HG03064 (cell line): ENCODE measurements at regions not wholly inside any gene's neighbourhood (a gene's known extent, or its start where the extent isn't known, plus 50 kb on each side); places are given as distances from the start of the nearest gene placed in this dataset.
"Not testable (repeated sequence)": the region's sequence is repeated elsewhere in the genome, so short reads cannot be mapped to it uniquely, and the experiment has no call there.

Source experiments
- ATAC-seq: cut with Tn5 transposase; IDR thresholded peaks from one replicate; pipeline ENCODE4 v1.9.1; 2021; ENCODE audit warnings: low read depth; ENCODE audit not compliant: unreplicated experiment

DNA sequence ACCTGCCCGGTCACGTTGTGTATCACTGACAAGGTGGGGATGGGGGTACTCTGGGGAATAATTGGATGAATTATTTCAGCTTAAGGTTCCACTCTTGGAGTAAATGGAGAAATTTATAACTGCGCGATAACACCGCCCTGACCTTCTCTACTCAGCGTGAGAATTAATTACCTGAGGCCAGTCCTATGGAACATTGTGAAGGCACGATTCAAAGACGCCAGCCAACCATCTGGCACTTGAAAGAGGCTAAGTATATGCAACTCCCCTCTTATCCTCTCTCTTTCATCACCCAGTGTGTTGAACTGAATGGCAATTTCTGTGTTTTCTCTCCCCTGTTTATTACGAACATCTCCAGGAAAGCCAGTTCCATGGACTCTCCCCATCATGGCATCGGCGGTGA is 235.5 kb upstream of the TUT7 start:
- ATAC-seq: no peak

DNA sequence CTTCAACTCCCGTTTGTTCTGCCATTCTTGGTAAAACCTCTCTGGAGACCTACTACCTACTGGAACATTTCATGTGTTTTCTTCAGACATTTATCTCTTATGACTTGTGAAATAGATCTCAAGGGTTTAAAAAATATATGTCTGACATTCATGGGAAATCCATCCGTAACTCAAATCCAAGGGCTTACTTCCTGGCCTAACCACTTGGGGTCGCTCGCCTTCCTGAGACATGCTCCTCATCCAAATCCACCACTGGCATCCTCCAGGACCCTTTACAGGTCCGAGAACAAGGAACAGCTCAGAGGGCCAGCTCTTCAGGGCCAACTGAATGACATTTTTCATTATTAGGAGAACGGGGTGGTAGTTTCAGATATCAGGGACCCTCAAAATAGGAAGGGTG is 235.1 kb upstream of the TUT7 start:
- ATAC-seq: no peak

DNA sequence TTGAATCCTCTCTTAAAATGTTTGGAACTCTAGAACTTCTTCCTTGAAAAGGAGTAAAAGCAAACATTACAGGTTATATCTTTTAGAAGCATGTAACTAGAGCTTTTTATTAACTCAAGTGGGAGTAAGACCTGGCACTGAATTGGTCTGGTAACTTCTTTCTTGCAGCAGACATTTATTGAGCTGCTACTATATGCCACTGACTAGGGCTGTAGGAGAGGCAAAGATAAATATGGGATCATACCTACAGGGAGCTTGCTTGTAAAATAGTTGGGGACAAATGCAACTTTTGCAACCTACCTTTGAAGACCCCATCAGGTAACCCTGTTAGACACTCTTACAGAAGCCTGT is 231.9 kb upstream of the TUT7 start:
- no peak for ATAC-seq

DNA sequence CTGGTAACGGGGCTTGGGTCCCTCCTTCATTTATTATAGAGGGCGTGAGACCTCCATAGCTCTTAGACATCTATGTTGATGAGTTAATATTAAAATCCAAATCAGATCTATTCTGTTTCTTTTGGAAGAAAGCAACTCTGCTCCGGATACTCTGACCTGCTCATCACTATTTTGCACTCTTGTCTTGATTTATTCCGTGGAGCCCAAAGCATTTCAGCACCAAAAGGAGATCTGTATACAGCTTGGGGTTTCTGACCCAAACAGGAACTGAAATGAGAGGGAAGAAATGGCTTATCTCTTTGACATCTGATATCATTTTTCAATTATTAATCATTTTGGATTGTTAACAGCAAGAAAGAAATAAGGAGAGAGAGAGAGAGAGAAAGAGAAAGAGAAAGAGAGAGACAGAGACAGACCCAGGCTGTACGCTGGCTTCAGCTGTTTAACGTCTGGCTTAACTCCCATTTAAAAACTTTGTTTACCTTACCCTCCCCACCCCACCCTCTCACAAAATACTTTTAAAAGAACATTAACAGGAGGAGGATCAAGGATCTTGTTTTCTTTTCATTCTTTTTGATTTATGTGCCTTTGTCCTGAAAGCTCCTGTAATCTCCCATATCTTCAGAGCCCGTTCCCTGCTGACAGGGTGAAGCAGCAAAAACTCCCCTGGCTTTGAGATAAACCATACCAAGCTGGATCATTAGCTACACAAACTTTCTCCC is 231.4 kb upstream of the TUT7 start:
- no peak for ATAC-seq

DNA sequence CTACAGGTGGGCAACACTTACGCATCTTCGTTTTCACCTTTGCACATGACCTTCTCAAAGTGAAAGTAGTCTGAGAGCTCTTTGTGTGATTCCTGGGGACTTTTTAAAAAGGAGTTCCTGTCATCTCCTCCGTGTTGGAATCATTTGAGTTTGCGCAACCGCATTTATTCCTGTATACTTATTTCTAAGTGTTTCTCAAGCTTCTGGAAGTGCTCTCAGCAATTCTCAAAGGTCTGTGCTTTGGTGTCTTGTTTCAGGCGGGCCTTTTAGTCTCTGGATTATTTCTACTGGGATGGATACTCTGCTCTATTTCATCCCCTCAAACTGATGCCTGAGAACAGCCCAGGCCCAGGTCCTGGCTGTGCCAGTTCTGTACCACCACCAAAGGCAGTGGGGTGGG is 226.5 kb upstream of the TUT7 start:
- no peak for ATAC-seq

DNA sequence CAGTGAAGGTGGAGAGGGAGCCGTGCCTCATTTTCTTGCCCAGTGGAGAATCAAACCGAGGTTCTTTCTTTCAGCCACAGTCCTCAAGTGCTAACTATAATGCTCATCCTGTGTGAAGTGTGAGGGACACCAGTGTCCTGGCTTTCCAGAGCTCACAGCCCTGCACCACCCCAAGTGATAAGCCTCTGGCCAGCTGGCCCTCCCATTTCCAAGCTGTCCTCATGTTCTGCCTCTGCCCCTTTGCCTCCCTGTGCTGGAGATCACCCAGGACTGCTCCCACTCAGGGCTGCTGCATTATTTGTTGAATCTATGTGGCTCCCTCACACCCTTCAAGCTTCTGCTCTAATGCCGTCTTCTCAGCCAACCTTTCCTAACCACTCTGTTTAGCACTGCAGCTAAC is 224.5 kb upstream of the TUT7 start:
- ATAC-seq: no peak

DNA sequence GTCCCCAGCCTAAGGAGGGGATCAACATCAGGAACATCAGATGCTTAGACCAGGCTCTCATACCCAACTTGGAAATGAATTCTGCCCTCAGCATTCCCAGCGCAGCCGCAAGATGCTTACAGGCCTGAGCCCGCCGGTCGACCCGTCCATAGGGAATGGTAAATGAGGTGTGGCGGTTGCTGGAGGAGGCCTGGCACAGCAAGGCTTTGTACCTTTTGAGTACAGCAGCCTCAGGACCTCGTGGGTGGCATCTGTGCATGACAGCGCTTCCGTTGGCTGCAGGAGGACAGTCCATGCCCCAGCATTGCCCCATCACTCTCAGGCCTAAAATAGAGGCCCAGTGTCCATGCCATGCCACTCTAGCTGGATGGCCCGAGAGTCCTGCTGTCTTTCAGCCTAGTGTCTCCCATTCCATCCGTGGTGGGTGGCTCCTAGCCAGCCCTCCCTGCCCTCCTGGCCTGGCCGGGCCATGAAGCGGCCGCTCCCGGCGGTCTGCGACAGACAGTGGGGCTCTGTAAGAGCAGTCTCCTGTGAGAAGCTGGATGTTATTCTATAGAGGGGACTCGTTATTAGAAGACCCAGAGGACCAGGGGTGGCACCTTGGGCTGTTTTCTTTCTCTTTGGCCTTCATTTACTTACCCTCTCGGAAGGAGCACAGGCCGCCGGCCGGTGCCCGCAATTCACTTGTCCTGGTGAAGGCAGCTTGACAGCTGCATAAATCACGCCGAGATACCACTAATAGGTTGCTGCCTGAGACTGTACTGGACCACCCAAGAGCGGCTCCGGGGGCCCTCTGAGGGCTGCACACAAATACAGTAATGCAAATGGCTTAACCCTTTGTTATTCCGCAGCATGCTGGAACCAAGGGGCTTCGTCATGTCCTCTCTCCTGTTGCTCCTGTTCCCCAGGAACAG is 223.5 kb upstream of the TUT7 start:
- ATAC-seq: no peak

DNA sequence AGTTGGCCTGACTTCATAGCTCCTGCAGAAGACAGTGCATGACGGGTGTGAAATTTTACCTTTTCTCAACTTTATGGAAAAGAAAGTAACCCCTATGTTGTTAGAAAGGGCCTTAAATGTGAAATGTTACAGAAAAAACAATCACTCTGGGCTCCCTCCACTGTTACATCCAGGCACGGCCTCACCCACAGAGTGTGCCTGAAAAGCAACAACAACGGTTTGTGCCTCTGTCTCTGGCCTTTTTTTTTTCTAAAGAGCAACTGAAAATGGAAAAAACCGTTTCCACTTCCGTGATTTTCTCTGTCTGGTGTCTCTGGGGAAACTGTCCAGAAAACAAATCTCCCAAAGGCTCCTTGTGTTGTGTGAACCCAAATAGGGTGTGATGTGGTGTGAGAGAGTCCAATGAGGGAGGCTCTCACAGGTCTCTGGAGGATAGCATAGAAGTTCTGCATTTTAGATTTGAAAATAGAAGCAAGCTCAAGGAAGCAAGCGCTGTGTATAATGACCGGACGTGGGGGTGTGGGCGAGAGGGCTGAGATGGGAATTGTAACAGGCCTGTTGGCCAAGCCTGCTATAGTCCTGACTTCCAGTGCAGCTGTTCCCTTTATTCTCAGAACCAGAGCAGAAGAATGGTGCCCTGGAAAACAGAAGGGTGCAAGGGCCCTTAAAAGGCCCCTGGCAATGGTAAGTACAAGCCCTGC is 221.8 kb upstream of the TUT7 start:
- ATAC-seq: no peak

DNA sequence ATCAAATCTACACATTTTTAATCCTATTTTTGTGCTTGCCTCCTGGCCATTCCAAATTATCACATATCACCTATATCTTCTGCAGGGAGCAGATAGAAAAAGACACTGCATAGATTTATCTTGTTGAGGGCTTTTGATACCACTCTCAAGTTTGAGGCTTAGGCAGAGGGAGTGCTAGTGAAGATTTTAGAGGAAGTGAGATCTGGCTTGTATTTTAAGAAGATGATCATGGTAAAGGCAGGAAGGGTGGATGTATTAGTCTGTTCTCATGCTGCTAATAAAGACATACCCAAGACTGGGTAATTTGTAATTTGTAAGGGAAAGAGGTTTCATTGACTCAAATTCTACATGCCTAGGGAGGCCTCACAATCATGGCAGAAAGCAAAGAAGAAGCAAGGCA is 220.9 kb upstream of the TUT7 start:
- ATAC-seq: no peak

DNA sequence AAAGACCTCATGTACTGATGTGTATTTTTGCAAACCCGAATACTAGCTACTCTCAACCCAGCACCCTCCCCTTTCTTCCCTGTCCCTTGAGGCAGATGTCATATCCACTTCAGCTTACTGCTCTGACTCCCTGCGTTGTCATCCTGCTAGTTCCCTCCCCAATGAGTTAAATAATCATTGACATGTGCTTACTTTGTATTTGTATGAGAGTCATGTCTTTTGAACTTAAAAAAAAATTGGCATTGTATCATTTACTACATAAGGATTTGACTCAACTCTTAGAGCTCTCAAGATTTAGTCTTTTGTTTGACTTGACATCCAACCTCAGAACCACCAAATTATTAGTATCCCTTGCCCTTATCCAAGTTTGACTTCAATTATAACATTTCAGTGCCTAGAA is 219.7 kb upstream of the TUT7 start:
- no peak for ATAC-seq

DNA sequence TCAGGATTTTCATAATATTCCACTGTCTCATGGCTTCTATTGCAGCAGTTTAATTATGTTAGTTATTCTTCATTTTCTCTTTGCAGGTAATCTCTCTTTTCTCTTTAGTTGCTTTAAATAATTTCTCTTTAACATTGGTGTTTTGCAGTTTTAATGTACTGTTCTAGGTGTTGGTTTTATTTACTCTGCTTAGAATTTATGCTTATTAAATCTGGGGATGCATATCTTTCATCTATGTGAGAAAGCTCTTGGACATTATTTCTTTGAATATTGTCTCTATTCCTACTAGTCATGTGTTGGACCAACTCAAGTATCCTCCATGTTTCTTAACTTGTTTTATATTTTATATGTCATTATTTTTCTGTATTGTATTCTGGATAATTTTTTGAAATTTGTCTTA is 218.7 kb upstream of the TUT7 start:
- no peak for ATAC-seq

DNA sequence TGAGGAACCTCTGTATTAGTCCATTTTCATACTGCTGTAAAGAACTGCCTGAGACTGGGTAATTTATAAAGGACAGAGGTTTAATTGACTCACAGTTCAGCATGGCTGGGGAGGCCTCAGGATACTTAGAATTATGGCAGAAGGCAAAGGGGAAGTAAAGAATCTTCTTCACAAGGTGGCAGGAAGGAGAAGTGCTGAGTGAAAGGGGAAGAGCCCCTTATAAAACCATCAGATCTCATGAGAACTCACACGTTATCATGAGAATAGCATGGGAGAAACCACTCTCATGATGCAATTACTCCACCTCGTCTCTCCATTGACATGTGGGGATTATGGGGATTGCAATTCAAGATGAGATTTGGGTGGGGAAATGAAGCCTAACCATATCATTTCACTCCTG is 211.4 kb upstream of the TUT7 start:
- ATAC-seq: not testable (repeated sequence)

DNA sequence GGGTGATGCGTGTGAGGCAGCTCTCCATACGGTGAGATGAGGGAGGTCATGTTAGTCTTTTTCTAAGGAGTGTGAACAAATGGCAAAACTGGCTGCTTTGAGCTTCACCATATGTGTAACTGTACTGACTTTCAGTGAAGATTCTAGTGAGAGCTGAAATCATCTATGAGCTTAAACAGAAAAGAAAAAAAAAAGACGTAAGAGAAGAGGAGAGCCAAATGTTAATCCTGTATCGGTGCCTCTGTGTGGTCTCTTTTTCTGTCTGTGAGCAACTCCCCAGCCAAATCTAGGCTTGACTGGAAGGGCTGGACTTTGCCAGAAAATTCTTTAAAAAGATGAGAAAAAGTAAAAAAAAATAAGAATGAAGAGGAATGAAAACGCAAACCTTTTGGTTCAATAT is 209.7 kb upstream of the TUT7 start:
- no peak for ATAC-seq

DNA sequence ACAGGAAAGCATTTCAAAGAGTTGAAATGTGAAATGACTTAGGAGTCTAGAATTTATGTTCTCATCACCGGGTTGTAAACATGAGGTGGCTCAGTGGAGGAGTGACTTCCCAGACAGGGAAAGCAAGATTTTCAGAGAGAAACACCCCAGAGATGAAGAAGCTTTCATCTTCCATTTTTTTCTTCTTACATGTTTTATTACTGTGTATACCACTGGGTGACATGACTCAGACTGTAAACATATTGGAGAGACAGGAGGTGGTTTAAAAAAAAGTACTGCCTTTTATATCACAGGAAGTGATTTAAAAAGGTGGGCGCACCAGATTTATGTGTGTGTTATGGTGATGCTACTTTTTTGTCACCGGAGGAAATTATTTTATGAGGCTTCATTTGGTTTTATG is 209.1 kb upstream of the TUT7 start:
- ATAC-seq: no peak

DNA sequence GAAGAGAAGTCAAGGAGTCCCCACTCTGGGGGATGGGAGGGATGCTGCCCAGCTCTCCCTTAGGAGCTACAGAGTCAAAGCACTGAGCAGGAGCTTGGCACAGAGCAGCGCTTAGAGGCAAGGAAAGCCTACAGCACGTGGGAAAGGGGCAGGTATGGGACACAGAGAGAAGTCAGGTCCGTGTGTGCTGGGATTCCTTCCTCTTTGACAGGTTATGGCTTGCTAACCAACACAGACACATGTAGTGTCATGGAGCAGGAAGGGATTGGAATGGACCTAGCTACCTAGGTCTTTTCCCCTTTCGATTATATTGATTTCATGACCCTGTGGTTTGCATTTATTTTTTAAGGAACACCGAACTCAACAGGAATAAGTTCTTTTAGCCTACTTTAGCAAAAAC is 208.5 kb upstream of the TUT7 start:
- ATAC-seq: no peak

DNA sequence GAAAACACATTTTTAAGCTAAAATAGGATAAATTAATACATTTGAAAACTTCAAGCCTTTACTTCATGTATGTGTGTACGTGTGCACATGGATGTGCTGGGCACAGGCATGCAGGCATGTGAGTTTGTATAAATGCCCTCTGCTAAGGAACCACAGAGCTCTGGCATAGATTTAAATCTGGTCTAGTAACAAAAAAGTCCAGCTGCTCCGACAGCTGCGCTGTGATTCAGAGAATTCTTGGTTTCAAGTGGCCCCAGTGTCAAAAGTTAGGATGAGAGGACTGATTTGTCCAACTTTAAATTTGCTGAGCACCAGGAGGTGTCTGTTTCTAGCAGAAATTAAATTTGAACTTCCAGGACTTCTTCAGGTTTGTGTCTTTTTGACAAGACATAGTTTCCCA is 203.7 kb upstream of the TUT7 start:
- ATAC-seq: no peak

DNA sequence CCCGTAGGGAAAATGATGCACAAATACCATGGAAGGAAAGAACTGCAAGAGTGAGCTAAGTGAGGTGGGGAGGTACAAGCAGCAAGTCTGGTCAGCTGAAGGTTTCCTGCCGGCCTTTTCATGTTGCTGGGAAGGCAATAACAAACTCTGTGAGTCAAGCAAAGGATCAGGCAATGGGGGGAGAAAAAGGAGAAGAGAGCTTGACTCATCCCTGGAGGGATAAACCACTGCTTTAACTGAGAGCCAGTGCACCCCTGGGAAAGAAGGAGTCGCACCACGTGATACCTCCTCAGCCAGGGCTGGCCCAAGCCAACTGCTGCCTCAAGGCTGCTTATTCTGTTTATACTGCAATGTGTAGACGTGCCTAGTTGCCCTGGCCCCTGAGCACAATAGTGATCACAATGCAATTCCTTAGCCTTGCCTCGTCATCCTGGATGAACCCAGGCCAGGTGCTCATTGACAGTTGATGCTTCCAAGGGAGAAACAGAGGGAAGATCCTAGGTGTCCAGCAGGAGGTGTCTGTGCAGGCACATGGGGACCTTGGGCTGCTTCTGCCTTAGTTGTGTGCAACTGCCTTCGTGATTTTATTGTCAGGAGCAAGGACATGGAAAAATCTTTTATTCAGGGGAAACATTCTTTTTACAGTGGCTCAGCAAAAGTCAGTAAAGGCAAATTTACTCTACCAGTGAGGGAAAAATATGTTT is 203.0 kb upstream of the TUT7 start:
- ATAC-seq: no peak

DNA sequence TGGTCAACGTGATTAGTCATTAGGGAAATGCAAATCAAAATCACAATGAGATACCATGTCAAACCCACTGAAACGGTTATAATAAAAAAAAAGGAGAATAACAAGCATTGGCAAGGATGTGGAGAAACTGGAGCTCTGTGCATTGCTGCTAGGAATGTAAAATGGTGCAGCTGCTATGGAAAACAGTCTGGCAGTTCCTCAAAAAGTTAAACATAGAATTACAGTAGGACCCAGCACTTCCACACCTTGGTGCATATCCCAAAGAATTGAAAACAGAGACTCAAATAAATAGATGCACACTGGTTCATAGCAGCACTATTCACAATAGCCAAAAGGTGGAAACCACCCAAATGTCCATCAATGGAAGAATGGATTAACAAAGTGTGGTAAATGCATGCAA is 201.5 kb upstream of the TUT7 start:
- ATAC-seq: no peak

DNA sequence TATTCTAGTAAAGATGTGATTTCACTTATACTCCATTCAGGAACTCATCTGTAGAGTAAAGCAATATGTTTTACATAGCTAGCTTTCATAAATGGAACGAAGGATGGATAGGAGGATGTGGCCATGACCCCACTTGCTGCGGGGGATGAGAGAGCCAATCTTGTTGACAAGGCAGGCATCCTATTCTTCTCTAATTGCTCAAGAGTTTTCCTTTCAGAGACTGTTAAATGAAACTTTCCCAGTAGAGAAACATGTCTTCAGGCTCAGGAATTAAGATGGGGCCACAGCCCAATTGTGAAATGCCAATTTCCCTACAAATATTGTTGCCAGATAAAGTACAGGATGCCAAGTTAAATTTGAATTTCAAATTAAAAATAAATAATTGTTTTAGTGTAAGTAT is 196.2 kb upstream of the TUT7 start:
- ATAC-seq: no peak

DNA sequence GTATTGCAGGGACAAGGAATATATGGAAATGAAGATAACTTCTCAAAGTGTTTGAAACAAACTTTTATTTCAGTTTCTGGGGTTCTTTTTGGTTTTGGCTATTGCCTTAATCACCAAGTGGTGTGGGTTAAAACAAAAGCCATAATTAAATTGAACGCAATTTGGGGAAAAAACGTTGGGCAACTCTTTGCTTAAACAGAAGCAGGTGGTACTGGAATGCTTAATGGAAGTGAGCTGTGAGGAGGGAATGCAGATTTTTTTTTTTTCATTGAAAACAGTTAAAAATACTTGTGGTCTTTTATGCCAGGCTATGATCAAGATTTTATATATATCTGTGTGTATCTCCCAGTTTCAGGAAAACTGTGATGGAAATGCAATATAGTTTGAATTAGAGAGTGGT is 195.7 kb upstream of the TUT7 start:
- no peak for ATAC-seq

DNA sequence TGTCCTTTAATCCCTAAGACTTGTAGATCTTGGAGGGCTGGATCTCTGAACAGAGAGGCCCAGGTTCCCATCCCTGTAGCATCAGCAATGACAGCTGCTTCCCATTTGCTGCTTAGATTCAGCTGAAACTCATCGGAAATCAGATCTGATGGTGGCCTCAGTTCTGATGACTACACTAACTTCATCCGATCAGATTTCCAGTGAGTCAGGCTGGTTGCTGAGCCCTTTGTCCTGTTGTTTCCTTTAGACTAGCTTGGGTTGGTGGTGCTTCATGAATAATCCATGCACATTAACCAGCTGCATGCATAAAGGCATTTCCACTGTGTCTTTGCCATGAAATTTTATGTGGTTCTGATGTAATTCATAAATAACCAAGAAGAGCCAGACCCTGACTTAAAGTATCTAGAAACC is 195.2 kb upstream of the TUT7 start:
- ATAC-seq: no peak
